ENCODE measurements at regions not wholly inside any gene's neighbourhood (a gene's known extent, or its start where the extent isn't known, plus 50 kb on each side); places are given as distances from the start of the nearest gene placed in this dataset.

GRCh38 chr18:45439851-45440645 is 175.2 kb upstream of the SLC14A2 start:
- TF ChIP-seq POLR2A (IDR thresholded peaks at IDR 0.05) (no peak), CTCF (IDR thresholded peaks at IDR 0.05) (no peak), POLR2AphosphoS5 (IDR thresholded peaks at IDR 0.05) (no peak)

Data from breast epithelium (tissue), 3 donors.